Activated CD8-positive, alpha-beta T cell treated with anti-CD3 and anti-CD28 coated beads, Interleukin-2, amount 10 ng/mL, durations not matched to agents 7 days and 5 days (primary cell): ENCODE measurements at regions not wholly inside any gene's neighbourhood (a gene's known extent, or its start where the extent isn't known, plus 50 kb on each side); places are given as distances from the start of the nearest gene placed in this dataset.
A peak's percentile ranks its signal among the peaks of the same experiment; 100 is the strongest.
"Not testable (repeated sequence)": the region's sequence is repeated elsewhere in the genome, so short reads cannot be mapped to it uniquely, and the experiment has no call there.

Experiments used
- ATAC-seq: fragments of 150-1000 bp; cut with Tn5 transposase; one replicate; pipeline ENCODE4 v1.10.0; 2021; ENCODE audit warnings: moderate library complexity
- CTCF ChIA-PET: fragments of 350-600 bp; sonication (Branson Sonifier 250); formaldehyde crosslinking; loops from one replicate; lab custom pipeline; 2021; ENCODE audit warnings: antibody characterized with exemption; lab: Charles Lee
- POLR2A ChIA-PET: fragments of 350-600 bp; sonication (Branson Sonifier 250); formaldehyde crosslinking; loops from one replicate; lab custom pipeline; 2021; ENCODE audit warnings: antibody characterized with exemption; lab: Charles Lee
- DNase-seq: peaks from one replicate; pipeline ENCODE4 v3.0.0-alpha.2; 2020
- H3K27ac Mint-ChIP-seq: one replicate; pipeline ENCODE4 v1.8.0; 2021; ENCODE audit warnings: mild to moderate bottlenecking, mixed read lengths
- H3K27me3 Mint-ChIP-seq: one replicate; pipeline ENCODE4 v1.8.0; 2021; ENCODE audit warnings: low read depth, mixed read lengths
- H3K36me3 Mint-ChIP-seq: one replicate; pipeline ENCODE4 v1.8.0; 2021; ENCODE audit warnings: low read depth, mixed read lengths
- H3K4me1 Mint-ChIP-seq: one replicate; pipeline ENCODE4 v1.8.0; 2021; ENCODE audit warnings: low read depth, mixed read lengths
- H3K4me3 Mint-ChIP-seq: one replicate; pipeline ENCODE4 v1.8.0; 2021; ENCODE audit warnings: mild to moderate bottlenecking, mixed read lengths
- H3K9me3 Mint-ChIP-seq: one replicate; pipeline ENCODE4 v1.8.0; 2022; ENCODE audit warnings: mixed read lengths; ENCODE audit not compliant: insufficient read depth

DNA sequence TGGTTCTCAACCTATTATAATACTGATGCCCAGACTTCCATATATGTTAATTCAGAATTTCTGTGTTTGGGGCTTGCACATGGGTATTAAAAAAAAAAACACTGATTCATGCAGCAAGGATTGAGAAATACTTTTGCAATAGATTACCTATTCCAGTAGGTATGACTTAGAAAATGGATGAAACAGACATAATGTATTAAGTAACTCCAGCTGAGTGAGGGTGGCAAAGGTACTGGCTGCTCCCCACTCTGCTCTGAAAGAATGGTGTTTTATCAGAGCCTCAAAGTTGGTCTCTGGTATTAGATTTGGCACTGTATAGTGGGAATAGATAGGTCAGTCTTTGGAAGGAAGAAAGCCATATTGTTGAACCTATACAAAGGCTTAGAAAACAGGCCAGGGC lies 234.3 kb upstream of the FOLH1 start:
- Mint-ChIP-seq H3K9me3 (peaks cover 10% of the 10 kb centered on the region), H3K27me3 (no peaks in the 10 kb centered on the region), H3K27ac (no peak overlapping the region), H3K36me3 (no peaks in the 10 kb centered on the region), H3K4me1 (no peaks in the 10 kb centered on the region), H3K4me3 (no peak overlapping the region)
- no peak for DNase-seq
- POLR2A ChIA-PET = no interaction called here
- CTCF ChIA-PET = no interaction called here
- no peak for ATAC-seq

DNA sequence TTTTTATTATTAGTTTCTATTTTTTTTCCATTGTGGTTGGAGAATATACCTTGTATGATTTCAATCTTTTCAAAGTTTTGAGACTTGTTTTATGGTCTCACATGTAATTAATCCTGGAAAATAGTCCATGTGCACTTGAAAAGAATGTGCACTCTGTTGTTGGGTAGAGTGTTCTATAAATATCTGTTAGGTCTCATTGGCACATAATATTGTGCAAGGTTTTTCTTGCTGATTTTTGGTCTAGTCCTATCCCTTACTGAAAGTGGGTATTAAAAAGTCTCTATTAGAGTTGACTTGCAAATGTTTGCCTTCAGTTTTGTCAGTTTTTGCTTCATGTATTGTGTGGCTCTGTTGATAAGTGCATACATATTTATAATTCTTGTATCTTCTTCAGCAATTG lies 231.5 kb upstream of the FOLH1 start:
- ATAC-seq, H3K4me1 Mint-ChIP-seq, POLR2A ChIA-PET, H3K27me3 Mint-ChIP-seq, CTCF ChIA-PET, H3K36me3 Mint-ChIP-seq, H3K27ac Mint-ChIP-seq, DNase-seq, H3K4me3 Mint-ChIP-seq: not testable (repeated sequence)
- peaks cover 10% of the 10 kb centered on the region for H3K9me3 Mint-ChIP-seq

- H3K9me3 Mint-ChIP-seq, H3K36me3 Mint-ChIP-seq, POLR2A ChIA-PET, H3K4me3 Mint-ChIP-seq, H3K27me3 Mint-ChIP-seq, CTCF ChIA-PET, H3K27ac Mint-ChIP-seq, H3K4me1 Mint-ChIP-seq, DNase-seq: not testable (repeated sequence)
- peak; percentile 44 for ATAC-seq
Observed at GRCh38 chr11:49434308-49434707, 225.9 kb upstream of the FOLH1 start.

DNA sequence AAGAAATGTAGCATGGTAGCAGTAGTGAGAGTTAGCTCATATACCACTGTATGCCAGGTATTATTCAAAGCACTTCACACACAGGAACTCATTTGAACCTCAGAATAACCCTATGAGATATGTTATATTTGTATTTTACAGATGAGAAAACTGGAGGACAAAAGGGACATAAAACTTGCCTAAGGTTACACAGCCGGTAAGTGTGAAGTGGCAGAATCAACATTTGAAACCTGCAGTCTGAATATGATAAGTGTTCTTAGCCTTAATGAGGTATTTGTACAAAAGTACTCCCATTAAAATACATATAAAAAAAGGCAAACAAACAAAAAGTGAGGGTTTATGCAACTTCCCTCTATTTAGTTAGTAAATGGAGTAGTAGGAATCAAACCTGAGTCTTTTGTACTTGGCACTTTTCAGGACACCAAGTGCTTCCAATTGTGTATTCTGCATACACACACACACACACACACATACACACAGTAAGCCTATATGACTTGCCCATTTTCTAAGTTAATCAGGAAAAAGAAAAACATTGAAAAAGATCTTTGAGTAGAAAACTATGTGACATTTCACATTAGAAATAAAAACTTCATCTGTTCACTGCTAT lies 223.9 kb upstream of the FOLH1 start:
- no peak overlapping the region for H3K27ac Mint-ChIP-seq
- POLR2A ChIA-PET = no interaction called here
- CTCF ChIA-PET = no interaction called here

DNA sequence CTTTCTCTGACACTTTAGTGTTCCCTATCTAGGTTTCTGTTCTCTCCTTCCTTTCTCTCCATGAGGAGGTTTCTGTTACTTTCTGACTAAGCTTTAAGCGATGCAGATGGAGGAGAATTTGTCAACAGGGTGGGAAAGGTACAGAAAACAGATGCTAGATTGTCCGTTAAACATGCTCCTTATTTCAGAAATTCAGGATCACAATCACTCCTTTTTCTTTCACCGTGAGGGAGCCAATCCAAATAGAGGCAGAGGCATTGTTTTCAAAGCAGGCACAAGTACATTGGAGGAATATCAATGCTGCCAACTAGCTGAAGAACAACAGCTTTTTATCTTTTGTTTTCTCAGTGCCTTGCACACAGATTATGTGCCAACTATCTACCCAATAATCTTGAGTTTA lies 215.7 kb upstream of the FOLH1 start:
- ChIA-PET POLR2A (no interaction called here), CTCF (no interaction called here)
- Mint-ChIP-seq H3K27me3 (no peaks in the 10 kb centered on the region), H3K4me1 (no peaks in the 10 kb centered on the region), H3K9me3 (peaks cover 10% of the 10 kb centered on the region), H3K27ac (no peak overlapping the region), H3K36me3 (no peaks in the 10 kb centered on the region), H3K4me3 (no peak overlapping the region)
- DNase-seq = no peak
- ATAC-seq = no peak

More for the DNA sequence above, 223.9 kb upstream of the FOLH1 start:
- H3K4me3 Mint-ChIP-seq = no peak overlapping the region
- DNase-seq (no peak), ATAC-seq (no peak)
- no peaks in the 10 kb centered on the region for H3K4me1 Mint-ChIP-seq
- no peaks in the 10 kb centered on the region for H3K27me3 Mint-ChIP-seq
- H3K9me3 Mint-ChIP-seq = peaks cover 5% of the 10 kb centered on the region
- no peaks in the 10 kb centered on the region for H3K36me3 Mint-ChIP-seq

GRCh38 chr11:49418877-49419276 lies 210.5 kb upstream of the FOLH1 start:
- H3K4me3 Mint-ChIP-seq, CTCF ChIA-PET, DNase-seq, ATAC-seq, H3K27me3 Mint-ChIP-seq, H3K4me1 Mint-ChIP-seq, H3K36me3 Mint-ChIP-seq, H3K27ac Mint-ChIP-seq, POLR2A ChIA-PET: not testable (repeated sequence)
- peaks cover 20% of the 10 kb centered on the region for H3K9me3 Mint-ChIP-seq

DNA sequence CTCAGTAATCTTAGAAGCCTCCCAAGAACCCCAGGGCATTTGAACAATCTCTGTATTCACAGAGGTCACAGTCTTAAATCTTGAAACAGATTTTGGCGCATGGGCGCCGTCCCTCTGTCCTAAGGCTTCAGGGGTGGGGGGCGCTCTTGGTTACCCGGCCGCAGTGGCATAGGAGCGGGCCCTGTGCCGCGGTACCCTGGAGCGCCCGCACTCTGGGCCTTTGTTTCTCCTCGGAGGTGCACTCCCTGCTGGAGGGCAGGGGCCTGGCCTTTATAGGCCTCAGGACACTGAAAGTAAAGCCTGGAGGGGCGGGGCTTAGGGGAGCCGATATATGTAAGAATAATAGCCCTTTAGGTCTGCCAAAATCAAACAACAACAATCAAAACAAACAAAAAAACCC lies 197.3 kb upstream of the FOLH1 start:
- Mint-ChIP-seq H3K4me1 (no peaks in the 10 kb centered on the region), H3K36me3 (no peaks in the 10 kb centered on the region), H3K27ac (no peak overlapping the region), H3K9me3 (peaks cover 9% of the 10 kb centered on the region), H3K27me3 (no peaks in the 10 kb centered on the region), H3K4me3 (no peak overlapping the region)
- ChIA-PET POLR2A (no interaction called here), CTCF (no interaction called here)
- DNase-seq = no peak
- no peak for ATAC-seq

GRCh38 chr11:49395789-49396188 lies 187.4 kb upstream of the FOLH1 start:
- H3K36me3 Mint-ChIP-seq, H3K9me3 Mint-ChIP-seq, DNase-seq, H3K4me1 Mint-ChIP-seq, POLR2A ChIA-PET, H3K4me3 Mint-ChIP-seq, ATAC-seq, CTCF ChIA-PET, H3K27ac Mint-ChIP-seq, H3K27me3 Mint-ChIP-seq: not testable (repeated sequence)

DNA sequence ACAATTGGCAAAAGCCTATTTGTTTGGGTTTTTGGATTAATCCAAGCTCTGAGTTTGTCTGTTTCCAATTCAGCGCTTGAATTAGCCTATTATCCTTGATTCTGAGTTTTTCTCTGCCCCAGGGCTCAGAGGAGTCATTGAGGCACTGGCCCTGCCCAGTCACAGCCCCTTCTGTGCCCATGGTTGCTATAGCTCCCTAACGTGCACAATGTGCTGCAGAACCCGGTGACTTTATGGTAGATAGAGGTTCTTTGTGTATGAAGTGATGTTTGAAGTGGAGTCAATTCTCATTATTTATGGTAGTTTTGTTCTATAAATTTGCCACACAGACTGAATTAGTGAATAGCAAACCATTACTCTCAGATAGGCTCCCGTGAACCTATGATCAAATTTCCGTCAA lies 182.0 kb upstream of the FOLH1 start:
- H3K9me3 Mint-ChIP-seq, POLR2A ChIA-PET, H3K4me3 Mint-ChIP-seq, H3K36me3 Mint-ChIP-seq, H3K4me1 Mint-ChIP-seq, CTCF ChIA-PET, ATAC-seq, H3K27ac Mint-ChIP-seq, H3K27me3 Mint-ChIP-seq, DNase-seq: not testable (repeated sequence)

DNA sequence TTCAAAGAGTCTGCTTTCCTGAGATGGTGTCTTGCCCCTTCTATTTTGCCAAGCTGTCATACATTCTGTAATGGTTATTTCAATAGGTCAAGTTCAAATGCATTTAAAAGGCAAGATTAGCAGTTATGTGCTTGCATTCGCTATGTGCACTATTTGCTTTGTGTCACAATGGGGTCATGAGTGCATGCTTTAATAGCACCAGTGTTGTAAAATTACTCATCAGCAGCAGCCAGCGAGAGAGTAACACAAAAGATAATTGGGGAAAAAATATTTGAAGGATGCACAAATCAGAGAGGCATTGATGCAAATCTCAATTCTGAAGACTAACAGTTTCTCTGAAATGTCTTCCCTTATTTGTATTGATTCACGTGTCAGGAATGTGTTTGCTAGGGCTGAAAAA lies 180.7 kb upstream of the FOLH1 start:
- H3K4me1 Mint-ChIP-seq = not testable (repeated sequence)

GRCh38 chr11:49384371-49384770 lies 176.0 kb upstream of the FOLH1 start:
- H3K36me3 Mint-ChIP-seq, ATAC-seq, H3K27ac Mint-ChIP-seq, H3K4me1 Mint-ChIP-seq, H3K4me3 Mint-ChIP-seq, DNase-seq, H3K27me3 Mint-ChIP-seq, POLR2A ChIA-PET, CTCF ChIA-PET, H3K9me3 Mint-ChIP-seq: not testable (repeated sequence)

More for the DNA sequence above, 180.7 kb upstream of the FOLH1 start:
- H3K4me3 Mint-ChIP-seq, ATAC-seq, CTCF ChIA-PET, H3K27me3 Mint-ChIP-seq, H3K36me3 Mint-ChIP-seq, H3K9me3 Mint-ChIP-seq, H3K27ac Mint-ChIP-seq, POLR2A ChIA-PET, DNase-seq: not testable (repeated sequence)

- POLR2A ChIA-PET = no interaction called here
- H3K4me1 Mint-ChIP-seq = no peaks in the 10 kb centered on the region
- ATAC-seq = no peak
Observed at GRCh38 chr11:49377978-49378377, 169.6 kb upstream of the FOLH1 start.

GRCh38 chr11:49373866-49374265 lies 165.5 kb upstream of the FOLH1 start:
- H3K4me3 Mint-ChIP-seq, DNase-seq, POLR2A ChIA-PET, H3K27ac Mint-ChIP-seq, CTCF ChIA-PET, H3K4me1 Mint-ChIP-seq, ATAC-seq, H3K36me3 Mint-ChIP-seq, H3K9me3 Mint-ChIP-seq, H3K27me3 Mint-ChIP-seq: not testable (repeated sequence)

More at GRCh38 chr11:49377978-49378377, 169.6 kb upstream of the FOLH1 start:
- DNase-seq = no peak
- Mint-ChIP-seq H3K27ac (no peak overlapping the region), H3K9me3 (no peaks in the 10 kb centered on the region), H3K36me3 (no peaks in the 10 kb centered on the region), H3K4me3 (no peak overlapping the region), H3K27me3 (no peaks in the 10 kb centered on the region)
- CTCF ChIA-PET = no interaction called here
